ENCODE measurements at regions not wholly inside any gene's neighbourhood (a gene's known extent, or its start where the extent isn't known, plus 50 kb on each side); places are given as distances from the start of the nearest gene placed in this dataset.

GRCh38 chr2:106649306-106649705, 162.1 kb downstream of the CD8B2 start (continued):
- TF ChIP-seq ZHX1 (conservative IDR thresholded peaks at IDR 0.05; ENCODE audit: low read length) (no peak), STAT5B (CRISPR knock-in tag; IDR thresholded peaks at IDR 0.05) (no peak)

GRCh38 chr2:106653465-106653864, 166.3 kb downstream of the CD8B2 start:
- Histone ChIP-seq H3K9me1 (ENCODE audit: control insufficient read depth, insufficient read depth, low read length) (no peaks in the 10 kb centered on the region), H3K79me2 (ENCODE audit: control insufficient read depth, insufficient read depth, low read length) (no peaks in the 10 kb centered on the region), H3K9ac (ENCODE audit: insufficient read depth in 1 of 2, low read depth in 2 of 2, low read length in 2 of 2) (no peak overlapping the region), H3K4me3 (no peak overlapping the region), H3K4me1 (replicated peaks in 1 of 2; ENCODE audit: control insufficient read depth in 2 of 2, insufficient read depth in 2 of 2, low read length in 2 of 2) (no peaks in the 10 kb centered on the region), H3K36me3 (ENCODE audit: control insufficient read depth, insufficient read depth, low read length) (no peaks in the 10 kb centered on the region), H3K9me3 (replicated peaks; ENCODE audit: control insufficient read depth, insufficient read depth, low read depth, low read length) (no peaks in the 10 kb centered on the region), H4K20me1 (replicated peaks; ENCODE audit: control insufficient read depth, insufficient read depth, low read length) (no peaks in the 10 kb centered on the region), H3K27ac (ENCODE audit: extremely low read depth, low read depth, low read length) (no peak overlapping the region), H3K27me3 (ENCODE audit: control insufficient read depth in 2 of 2, insufficient read depth in 2 of 2, low read length in 2 of 2) (no peaks in the 10 kb centered on the region), H3K4me2 (ENCODE audit: insufficient read depth, low read length) (no peak overlapping the region), H2AFZ (ENCODE audit: low read depth, low read length) (no peak overlapping the region)
- WGBS (ENCODE audit: insufficient coverage, low coverage, missing lambda C conversion rate), result 1% methylated on average over 6 of the region's 6 CpGs
- ChIA-PET CTCF (ENCODE audit: low intra/inter-chr PET ratio) (no interaction called here), POLR2A (no interaction called here)
- FAIRE-seq (no peak), DNase-seq (ENCODE audit: extremely low read depth in 1 of 4, low spot score in 3 of 4) (no peak), ATAC-seq (no peak)
- in situ Hi-C loops (cut with MboI), result no loop called here
- no TSS peak for BruUV-seq (replicated peaks)
- TF ChIP-seq PCBP1 (IDR thresholded peaks at IDR 0.05; ENCODE audit: low read depth, low read length, poor library complexity, severe bottlenecking) (no peak), GTF2A2 (tag; IDR thresholded peaks at IDR 0.05) (no peak), HSF4 (CRISPR knock-in tag; IDR thresholded peaks at IDR 0.05; ENCODE audit: borderline replicate concordance) (no peak), CHD1 (IDR thresholded peaks at IDR 0.05; ENCODE audit: low read length) (no peak), JUNB (CRISPR knock-in tag; conservative IDR thresholded peaks at IDR 0.05) (no peak), SMAD2 (IDR thresholded peaks at IDR 0.05; ENCODE audit: low read depth, low read length) (no peak), NR2C2 (CRISPR knock-in tag; IDR thresholded peaks at IDR 0.05) (no peak), NR2C2 (tag; IDR thresholded peaks at IDR 0.05) (no peak), CC2D1A (IDR thresholded peaks at IDR 0.05) (no peak), TBL1XR1 (IDR thresholded peaks at IDR 0.05; ENCODE audit: low read length in 2 of 2) (no peak)
- intact Hi-C loops (cut with micrococcal nuclease), result no loop called here

All from K562 (cell line).